Suppressor macrophage (primary cell): ENCODE measurements at regions not wholly inside any gene's neighbourhood (a gene's known extent, or its start where the extent isn't known, plus 50 kb on each side); places are given as distances from the start of the nearest gene placed in this dataset.
A peak's percentile ranks its signal among the peaks of the same experiment; 100 is the strongest.

Source experiments
- DNase-seq, 4 experiments: peaks; one replicate each; pipeline ENCODE4 v3.0.0-alpha.2; 2020 to 2022

- no peak for DNase-seq
These were observed 295.8 kb upstream of the ACVR2A start for GRCh38 chr2:147549054-147549453.

GRCh38 chr2:147548451-147548850, 296.4 kb upstream of the ACVR2A start:
- DNase-seq, result no peak

- DNase-seq, result no peak
These were observed 297.4 kb upstream of the ACVR2A start for GRCh38 chr2:147547440-147547839.

- DNase-seq, result no peak
These were observed 298.7 kb upstream of the ACVR2A start for GRCh38 chr2:147546109-147546508.

GRCh38 chr2:147543056-147543455, 301.8 kb upstream of the ACVR2A start:
- DNase-seq, result no peak

- peak; percentile 61 to 81 (median 72) for DNase-seq
These were observed 302.5 kb upstream of the ACVR2A start for GRCh38 chr2:147542351-147542750.

GRCh38 chr2:147541314-147541713, 303.5 kb upstream of the ACVR2A start:
- peak in 3 of 4 experiments; percentile 18 to 49 (median 30) for DNase-seq

- DNase-seq, result no peak
These were observed 306.0 kb upstream of the ACVR2A start for GRCh38 chr2:147538821-147539220.

GRCh38 chr2:147538088-147538487, 306.7 kb upstream of the ACVR2A start:
- DNase-seq, result no peak

- DNase-seq, result no peak
These were observed 313.6 kb upstream of the ACVR2A start for GRCh38 chr2:147531269-147531668.

- DNase-seq, result no peak
These were observed 314.8 kb upstream of the ACVR2A start for GRCh38 chr2:147530033-147530432.

- peak in 2 of 4 experiments; percentile 8 to 12 for DNase-seq
These were observed 318.9 kb upstream of the ACVR2A start for GRCh38 chr2:147525819-147526489.

- no peak for DNase-seq
These were observed 319.9 kb upstream of the ACVR2A start for GRCh38 chr2:147524912-147525311.

- no peak for DNase-seq
These were observed 321.4 kb upstream of the ACVR2A start for GRCh38 chr2:147523415-147523814.

- DNase-seq, result no peak
These were observed 322.9 kb upstream of the ACVR2A start for GRCh38 chr2:147521936-147522335.

- no peak for DNase-seq
These were observed 324.0 kb upstream of the ACVR2A start for GRCh38 chr2:147520817-147521216.

- no peak for DNase-seq
These were observed 325.7 kb upstream of the ACVR2A start for GRCh38 chr2:147519178-147519577.

GRCh38 chr2:147515213-147515612, 329.6 kb upstream of the ACVR2A start:
- DNase-seq, result no peak

GRCh38 chr2:147512206-147512605, 332.6 kb upstream of the ACVR2A start:
- no peak for DNase-seq

GRCh38 chr2:147511491-147511948, 333.3 kb upstream of the ACVR2A start:
- DNase-seq, result peak; percentile 41 to 73 (median 63)

- DNase-seq, result no peak
These were observed 335.0 kb upstream of the ACVR2A start for GRCh38 chr2:147509821-147510220.

- DNase-seq, result no peak
These were observed 337.9 kb upstream of the ACVR2A start for GRCh38 chr2:147506889-147507288.

GRCh38 chr2:147502711-147503290, 342.0 kb upstream of the ACVR2A start:
- no peak for DNase-seq

- no peak for DNase-seq
These were observed 342.9 kb upstream of the ACVR2A start for GRCh38 chr2:147501968-147502367.
